Left ventricle myocardium inferior (tissue), 1 donor: ENCODE measurements at regions not wholly inside any gene's neighbourhood (a gene's known extent, or its start where the extent isn't known, plus 50 kb on each side); places are given as distances from the start of the nearest gene placed in this dataset.

Experiments
- DNase-seq: peaks from one replicate; pipeline ENCODE4 v3.0.0-alpha.2; 2020
- H3K27ac ChIP-seq: fragments of 200-600 bp; replicated peaks from 2 replicates; pipeline ENCODE4 v1.8.0; 2021
- H3K27me3 ChIP-seq: fragments of 200-600 bp; 2 replicates; pipeline ENCODE4 v1.8.0; 2021; ENCODE audit warnings: low read depth
- H3K36me3 ChIP-seq: fragments of 200-600 bp; 2 replicates; pipeline ENCODE4 v1.8.0; 2021
- H3K4me1 ChIP-seq: fragments of 200-600 bp; 2 replicates; pipeline ENCODE4 v1.8.0; 2021
- H3K4me3 ChIP-seq: fragments of 200-600 bp; 2 replicates; pipeline ENCODE4 v1.8.0; 2021; ENCODE audit warnings: mild to moderate bottlenecking, moderate library complexity
- H3K9me3 ChIP-seq: fragments of 200-600 bp; replicated peaks from 2 replicates; pipeline ENCODE4 v1.8.0; 2021
- intact Hi-C: fragments of 100-400 bp; cut with micrococcal nuclease; formaldehyde crosslinking; loops from one replicate; pipeline ENCODE4 v1.11.0; 2022
- TF ChIP-seq, protein P1 (sequence below): fragments of 200-600 bp; IDR thresholded peaks from 2 replicates; pipeline ENCODE4 v1.8.0; 2021; ENCODE audit warnings: antibody characterized with exemption, mild to moderate bottlenecking, borderline replicate concordance
- donor health status: DM: no; HTN: yes; CAD: no; lungs with severe emphysema.

- DNase-seq, result no peak
- intact Hi-C loops, result no loop called here
- no peaks in the 10 kb centered on the region for H3K27me3 ChIP-seq
- no peak overlapping the region for H3K4me3 ChIP-seq
- H3K9me3 ChIP-seq, result peaks cover 21% of the 10 kb centered on the region
- TF ChIP-seq, protein P1, sequence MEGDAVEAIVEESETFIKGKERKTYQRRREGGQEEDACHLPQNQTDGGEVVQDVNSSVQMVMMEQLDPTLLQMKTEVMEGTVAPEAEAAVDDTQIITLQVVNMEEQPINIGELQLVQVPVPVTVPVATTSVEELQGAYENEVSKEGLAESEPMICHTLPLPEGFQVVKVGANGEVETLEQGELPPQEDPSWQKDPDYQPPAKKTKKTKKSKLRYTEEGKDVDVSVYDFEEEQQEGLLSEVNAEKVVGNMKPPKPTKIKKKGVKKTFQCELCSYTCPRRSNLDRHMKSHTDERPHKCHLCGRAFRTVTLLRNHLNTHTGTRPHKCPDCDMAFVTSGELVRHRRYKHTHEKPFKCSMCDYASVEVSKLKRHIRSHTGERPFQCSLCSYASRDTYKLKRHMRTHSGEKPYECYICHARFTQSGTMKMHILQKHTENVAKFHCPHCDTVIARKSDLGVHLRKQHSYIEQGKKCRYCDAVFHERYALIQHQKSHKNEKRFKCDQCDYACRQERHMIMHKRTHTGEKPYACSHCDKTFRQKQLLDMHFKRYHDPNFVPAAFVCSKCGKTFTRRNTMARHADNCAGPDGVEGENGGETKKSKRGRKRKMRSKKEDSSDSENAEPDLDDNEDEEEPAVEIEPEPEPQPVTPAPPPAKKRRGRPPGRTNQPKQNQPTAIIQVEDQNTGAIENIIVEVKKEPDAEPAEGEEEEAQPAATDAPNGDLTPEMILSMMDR, result no peak
- no peak overlapping the region for H3K27ac ChIP-seq
- no peaks in the 10 kb centered on the region for H3K4me1 ChIP-seq
- H3K36me3 ChIP-seq, result no peaks in the 10 kb centered on the region
These were observed 213.9 kb upstream of the C11orf87 start for GRCh38 chr11:109208121-109208520.

DNA sequence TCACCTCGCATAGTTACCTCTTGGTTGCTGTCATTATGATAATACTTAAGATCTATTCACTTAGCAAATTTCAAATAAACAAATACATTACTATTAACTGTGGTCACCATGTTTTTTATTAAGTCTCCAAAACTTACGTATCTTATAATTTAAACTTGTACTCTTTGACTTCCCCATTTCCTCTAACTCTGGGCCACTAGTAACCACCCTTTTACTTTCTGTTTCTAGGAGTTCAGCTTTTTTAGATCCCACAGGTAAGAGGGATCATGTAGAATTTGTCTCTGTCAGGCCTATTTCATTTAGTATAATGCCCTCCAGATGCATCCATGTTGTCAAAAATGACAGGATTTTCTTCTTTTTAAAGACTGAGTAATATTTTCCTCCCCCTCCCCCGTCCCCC lies 212.4 kb upstream of the C11orf87 start:
- Histone ChIP-seq H3K4me3 (no peak overlapping the region), H3K27ac (no peak overlapping the region), H3K36me3 (no peaks in the 10 kb centered on the region), H3K9me3 (peaks cover 21% of the 10 kb centered on the region), H3K27me3 (no peaks in the 10 kb centered on the region), H3K4me1 (no peaks in the 10 kb centered on the region)
- DNase-seq, result no peak
- intact Hi-C loops, result no loop called here
- TF ChIP-seq, protein P1, result no peak

DNA sequence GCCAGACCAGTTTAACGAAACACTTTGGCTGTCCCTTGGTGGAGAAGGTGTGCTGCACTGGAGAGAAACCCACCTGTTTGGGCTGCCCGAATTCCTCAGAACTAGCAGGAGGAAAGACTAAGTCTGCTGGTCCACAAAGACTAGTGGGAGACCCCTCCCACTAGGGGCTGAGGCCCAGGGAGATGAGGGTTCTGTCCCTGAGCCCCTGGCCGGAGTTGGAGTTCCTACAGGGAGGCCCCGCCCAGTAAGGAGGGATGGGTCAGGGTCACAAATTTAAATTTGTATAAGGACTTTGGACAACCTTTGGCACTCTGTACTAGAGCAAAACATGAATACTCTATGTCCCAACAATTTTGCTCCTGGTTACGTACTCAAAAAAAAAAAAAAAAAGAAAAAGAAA lies 200.8 kb upstream of the C11orf87 start:
- Histone ChIP-seq H3K4me3 (no peak overlapping the region), H3K27me3 (no peaks in the 10 kb centered on the region), H3K36me3 (no peaks in the 10 kb centered on the region), H3K9me3 (peaks cover 24% of the 10 kb centered on the region), H3K27ac (no peak overlapping the region), H3K4me1 (no peaks in the 10 kb centered on the region)
- DNase-seq, result no peak
- intact Hi-C loops, result no loop called here
- TF ChIP-seq, protein P1, result no peak

- Histone ChIP-seq H3K4me1 (no peaks in the 10 kb centered on the region), H3K36me3 (no peaks in the 10 kb centered on the region), H3K27ac (no peak overlapping the region), H3K9me3 (peaks cover 20% of the 10 kb centered on the region), H3K27me3 (no peaks in the 10 kb centered on the region), H3K4me3 (no peak overlapping the region)
- intact Hi-C loops, result no loop called here
- DNase-seq, result no peak
- TF ChIP-seq, protein P1, result no peak
These were observed 199.2 kb upstream of the C11orf87 start for GRCh38 chr11:109222761-109223160.

DNA sequence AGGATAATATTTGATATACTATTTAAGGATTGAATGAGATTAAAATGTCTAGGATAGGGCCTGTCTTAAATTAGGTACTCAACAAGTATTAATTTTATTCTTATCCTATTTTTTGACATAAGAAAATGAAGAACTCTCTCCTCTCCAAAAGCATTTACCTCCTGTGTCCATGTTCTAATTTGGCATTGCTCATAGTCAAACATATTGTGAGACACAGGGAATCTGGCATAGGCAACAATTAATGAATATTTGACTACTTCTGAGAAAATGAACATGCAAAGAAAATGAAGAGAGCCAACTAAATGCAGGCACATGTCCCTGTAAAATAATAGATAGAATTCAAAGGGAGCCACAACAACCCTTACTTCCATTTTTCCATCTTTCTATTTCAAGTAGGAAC lies 198.5 kb upstream of the C11orf87 start:
- intact Hi-C loops, result no loop called here
- Histone ChIP-seq H3K4me1 (no peaks in the 10 kb centered on the region), H3K4me3 (no peak overlapping the region), H3K36me3 (no peaks in the 10 kb centered on the region), H3K9me3 (peaks cover 20% of the 10 kb centered on the region), H3K27ac (no peak overlapping the region), H3K27me3 (no peaks in the 10 kb centered on the region)
- no peak for DNase-seq
- TF ChIP-seq, protein P1, result no peak

DNA sequence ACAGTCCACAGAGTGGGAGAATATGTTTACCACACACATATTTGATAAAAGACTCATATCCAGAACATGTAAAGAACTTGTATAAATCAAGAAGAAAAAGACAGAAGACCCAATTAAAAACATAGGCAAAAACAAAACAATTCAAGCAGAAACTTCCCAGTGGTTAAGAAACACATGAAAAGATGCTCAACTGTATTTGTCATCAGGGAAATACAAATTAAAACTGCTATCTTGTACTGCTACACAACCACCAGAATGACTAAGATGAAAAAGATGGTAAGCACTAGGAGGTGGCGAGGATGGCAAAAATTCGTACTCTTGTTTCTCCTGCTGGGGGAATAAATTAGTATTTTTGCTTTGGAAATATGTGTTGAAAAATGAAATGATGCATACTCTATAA lies 192.3 kb upstream of the C11orf87 start:
- TF ChIP-seq, protein P1, result no peak
- no peaks in the 10 kb centered on the region for H3K36me3 ChIP-seq

More for the DNA sequence above, 192.3 kb upstream of the C11orf87 start:
- Histone ChIP-seq H3K27me3 (no peaks in the 10 kb centered on the region), H3K9me3 (peaks cover 10% of the 10 kb centered on the region), H3K4me1 (no peaks in the 10 kb centered on the region), H3K27ac (no peak overlapping the region), H3K4me3 (no peak overlapping the region)
- intact Hi-C loops, result no loop called here
- no peak for DNase-seq
